ENCODE measurements at regions not wholly inside any gene's neighbourhood (a gene's known extent, or its start where the extent isn't known, plus 50 kb on each side); places are given as distances from the start of the nearest gene placed in this dataset.
"Not testable (repeated sequence)": the region's sequence is repeated elsewhere in the genome, so short reads cannot be mapped to it uniquely, and the experiment has no call there.

DNA sequence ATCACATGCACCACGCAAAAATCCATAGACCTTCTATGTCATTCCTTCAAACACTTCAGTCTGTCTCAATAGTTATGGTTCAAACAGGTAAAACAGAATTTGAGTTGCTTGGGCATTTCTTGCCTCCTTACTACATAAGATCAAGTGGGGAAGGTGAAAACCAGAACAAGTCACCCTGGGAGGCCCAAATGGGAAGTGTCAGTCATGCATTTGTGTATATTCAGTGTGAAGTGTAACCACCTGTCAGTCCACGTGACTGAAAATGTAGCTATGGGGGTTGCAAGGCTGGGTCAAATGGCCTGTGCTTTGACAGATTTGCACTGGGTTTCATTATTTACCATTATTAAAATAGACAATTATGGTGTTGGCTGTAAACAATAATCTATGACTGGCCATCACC is 176.6 kb upstream of the VIPR2 start:
- H3K27ac ChIP-seq, result no peak overlapping the region
- no peaks in the 10 kb centered on the region for H3K4me1 ChIP-seq
- H3K36me3 ChIP-seq, result no peaks in the 10 kb centered on the region
- no peak overlapping the region for H3K4me3 ChIP-seq
- H3K27me3 ChIP-seq, result no peaks in the 10 kb centered on the region
- intact Hi-C loops (cut with DNase I), result no loop called here
- no peak for DNase-seq
- H3K9me3 ChIP-seq, result no peaks in the 10 kb centered on the region
- TF ChIP-seq, protein P1, sequence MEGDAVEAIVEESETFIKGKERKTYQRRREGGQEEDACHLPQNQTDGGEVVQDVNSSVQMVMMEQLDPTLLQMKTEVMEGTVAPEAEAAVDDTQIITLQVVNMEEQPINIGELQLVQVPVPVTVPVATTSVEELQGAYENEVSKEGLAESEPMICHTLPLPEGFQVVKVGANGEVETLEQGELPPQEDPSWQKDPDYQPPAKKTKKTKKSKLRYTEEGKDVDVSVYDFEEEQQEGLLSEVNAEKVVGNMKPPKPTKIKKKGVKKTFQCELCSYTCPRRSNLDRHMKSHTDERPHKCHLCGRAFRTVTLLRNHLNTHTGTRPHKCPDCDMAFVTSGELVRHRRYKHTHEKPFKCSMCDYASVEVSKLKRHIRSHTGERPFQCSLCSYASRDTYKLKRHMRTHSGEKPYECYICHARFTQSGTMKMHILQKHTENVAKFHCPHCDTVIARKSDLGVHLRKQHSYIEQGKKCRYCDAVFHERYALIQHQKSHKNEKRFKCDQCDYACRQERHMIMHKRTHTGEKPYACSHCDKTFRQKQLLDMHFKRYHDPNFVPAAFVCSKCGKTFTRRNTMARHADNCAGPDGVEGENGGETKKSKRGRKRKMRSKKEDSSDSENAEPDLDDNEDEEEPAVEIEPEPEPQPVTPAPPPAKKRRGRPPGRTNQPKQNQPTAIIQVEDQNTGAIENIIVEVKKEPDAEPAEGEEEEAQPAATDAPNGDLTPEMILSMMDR (IDR thresholded peaks at IDR 0.05), result no peak
- no peak overlapping the region for H3K9ac ChIP-seq (ENCODE audit: low read depth in 2 of 2, low read length in 2 of 2)

DNA sequence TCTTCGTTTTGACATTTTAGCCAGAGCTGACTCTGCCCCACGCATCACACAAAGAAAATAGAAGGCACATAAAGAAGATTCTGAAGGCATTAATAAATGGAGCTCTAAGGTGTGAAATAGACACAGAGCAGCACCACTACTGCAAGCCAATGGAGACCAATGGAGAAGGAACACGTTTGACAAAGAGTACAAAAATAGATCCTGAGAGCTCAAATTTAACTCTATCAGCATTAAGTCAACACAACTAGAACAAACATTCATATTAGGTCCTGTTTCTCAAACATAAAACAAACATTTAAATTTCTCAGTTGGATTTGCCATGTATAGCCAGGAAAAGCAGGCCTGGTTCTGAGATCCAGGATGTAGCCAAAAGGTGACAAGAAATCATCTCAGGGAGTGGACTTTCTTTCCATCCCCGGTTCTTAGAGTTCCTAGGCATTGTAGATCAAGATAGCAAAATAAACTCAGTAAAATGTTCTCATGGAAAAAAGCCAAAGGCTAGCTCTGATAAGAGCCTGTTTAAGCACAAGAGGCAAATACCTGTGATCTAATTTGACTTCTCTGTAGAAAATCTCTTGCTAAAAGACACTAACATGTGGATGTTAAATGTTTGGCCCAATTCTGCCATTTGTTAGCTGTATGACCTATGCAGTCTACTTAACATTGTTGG is 174.2 kb upstream of the VIPR2 start:
- DNase-seq, result no peak
- no peaks in the 10 kb centered on the region for H3K36me3 ChIP-seq
- no peak overlapping the region for H3K27ac ChIP-seq
- H3K4me3 ChIP-seq, result no peak overlapping the region
- intact Hi-C loops (cut with DNase I), result no loop called here
- no peaks in the 10 kb centered on the region for H3K4me1 ChIP-seq
- no peak overlapping the region for H3K9ac ChIP-seq (ENCODE audit: low read depth in 2 of 2, low read length in 2 of 2)
- no peaks in the 10 kb centered on the region for H3K9me3 ChIP-seq
- no peaks in the 10 kb centered on the region for H3K27me3 ChIP-seq
- TF ChIP-seq, protein P1 (IDR thresholded peaks at IDR 0.05), result no peak

DNA sequence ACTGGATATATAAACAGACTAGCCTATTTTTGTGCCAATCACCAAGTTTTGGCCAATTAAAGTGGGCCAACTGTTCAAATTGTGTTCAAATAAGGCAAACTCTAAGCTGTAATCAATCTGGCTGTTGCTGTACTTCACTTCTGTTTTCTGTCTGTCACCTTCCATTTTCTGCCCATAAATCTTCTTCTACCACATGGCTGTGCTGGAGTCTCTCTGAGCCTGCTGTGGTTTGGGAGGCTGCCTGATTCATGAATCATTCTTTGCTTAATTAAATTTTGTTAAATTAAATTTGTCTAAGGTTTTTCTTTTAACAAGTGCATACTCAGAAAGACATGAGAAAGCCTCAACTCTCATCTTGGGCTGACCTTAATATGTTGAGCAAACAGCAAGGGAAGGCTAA is 172.6 kb upstream of the VIPR2 start:
- Histone ChIP-seq H3K27me3 (no peaks in the 10 kb centered on the region), H3K4me3 (no peak overlapping the region), H3K4me1 (no peaks in the 10 kb centered on the region), H3K36me3 (no peaks in the 10 kb centered on the region), H3K9me3 (no peaks in the 10 kb centered on the region), H3K27ac (no peak overlapping the region), H3K9ac (ENCODE audit: low read depth in 2 of 2, low read length in 2 of 2) (no peak overlapping the region)
- TF ChIP-seq, protein P1 (IDR thresholded peaks at IDR 0.05), result no peak
- no peak for DNase-seq
- intact Hi-C loops (cut with DNase I), result no loop called here

DNA sequence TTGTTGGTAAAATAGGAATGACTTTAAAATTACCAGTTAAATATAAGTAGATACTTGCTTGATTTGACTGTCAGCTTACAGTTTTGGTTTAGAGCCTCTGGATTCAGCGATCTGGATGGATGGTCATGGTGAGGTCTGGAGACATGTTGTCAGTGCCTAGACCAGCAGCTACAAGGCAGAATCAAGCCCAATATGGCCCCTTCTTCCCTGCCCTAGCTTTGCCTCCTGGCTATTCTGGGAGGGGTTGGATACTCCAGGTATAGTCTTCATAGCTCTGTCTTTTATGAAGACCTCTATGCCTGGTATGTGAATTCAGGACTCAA is 166.5 kb upstream of the VIPR2 start:
- H3K4me1 ChIP-seq, result no peaks in the 10 kb centered on the region
- H3K9me3 ChIP-seq, result no peaks in the 10 kb centered on the region
- DNase-seq, result no peak
- H3K36me3 ChIP-seq, result no peaks in the 10 kb centered on the region
- H3K4me3 ChIP-seq, result no peak overlapping the region
- intact Hi-C loops (cut with DNase I), result no loop called here
- TF ChIP-seq, protein P1 (IDR thresholded peaks at IDR 0.05), result no peak
- no peaks in the 10 kb centered on the region for H3K27me3 ChIP-seq
- no peak overlapping the region for H3K27ac ChIP-seq
- no peak overlapping the region for H3K9ac ChIP-seq (ENCODE audit: low read depth in 2 of 2, low read length in 2 of 2)

DNA sequence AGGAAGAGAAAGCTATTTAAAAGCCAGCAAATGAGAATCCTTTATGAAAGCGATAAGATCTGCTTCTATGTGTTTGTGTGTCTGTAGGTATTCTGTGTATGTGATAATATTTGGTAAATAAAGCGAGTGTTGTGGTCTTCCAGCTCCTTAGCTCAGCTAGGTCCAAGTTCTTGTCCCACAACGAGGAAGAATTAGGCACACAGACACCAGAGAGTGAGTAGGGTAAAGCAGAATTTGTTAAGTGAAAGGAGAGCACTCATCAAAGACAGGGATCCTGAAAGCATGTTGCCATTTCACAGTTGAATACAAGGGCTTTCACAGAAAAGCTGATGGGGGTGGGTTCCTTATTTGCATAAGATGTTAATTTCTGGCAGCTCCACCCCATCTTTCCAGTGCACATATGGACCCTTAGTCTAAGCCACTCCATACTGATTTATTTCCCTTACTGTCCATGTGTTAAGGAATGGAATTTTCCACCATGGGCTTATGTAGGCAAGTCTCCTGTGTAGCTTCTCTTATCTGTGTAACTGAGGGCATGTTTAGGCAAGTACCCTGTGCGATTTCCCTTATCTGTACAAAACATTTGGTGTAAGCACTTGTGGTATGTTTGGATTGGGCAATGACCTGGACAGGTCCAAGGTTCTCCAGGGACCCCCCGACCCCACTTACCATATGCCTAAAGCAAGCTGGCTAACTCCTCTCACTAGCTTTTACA is 165.9 kb upstream of the VIPR2 start:
- TF ChIP-seq, protein P1 (IDR thresholded peaks at IDR 0.05), result no peak
- DNase-seq, result no peak
- no peak overlapping the region for H3K4me3 ChIP-seq
- H3K4me1 ChIP-seq, result no peaks in the 10 kb centered on the region
- no peaks in the 10 kb centered on the region for H3K9me3 ChIP-seq
- no peak overlapping the region for H3K9ac ChIP-seq (ENCODE audit: low read depth in 2 of 2, low read length in 2 of 2)
- intact Hi-C loops (cut with DNase I), result no loop called here
- no peaks in the 10 kb centered on the region for H3K27me3 ChIP-seq
- H3K36me3 ChIP-seq, result no peaks in the 10 kb centered on the region
- H3K27ac ChIP-seq, result no peak overlapping the region

DNA sequence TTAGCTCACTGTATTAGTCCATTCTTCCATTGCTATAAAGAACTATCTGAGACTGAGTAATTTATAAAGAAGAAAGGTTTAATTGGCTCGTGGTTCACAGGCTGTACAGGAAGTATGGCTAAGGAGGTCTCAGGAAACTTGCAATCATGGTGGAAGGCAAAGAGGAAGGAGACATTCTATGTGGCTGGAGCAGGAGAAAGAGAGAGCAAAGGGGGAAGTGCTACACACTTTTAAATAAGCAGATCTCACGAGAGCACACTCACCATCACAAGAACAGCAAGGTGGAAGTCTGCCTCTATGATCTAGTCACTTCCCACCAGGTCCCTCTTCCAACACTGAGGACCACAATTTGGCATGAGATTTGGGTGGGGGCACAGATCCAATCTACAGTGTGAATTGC is 164.5 kb upstream of the VIPR2 start:
- intact Hi-C loops (cut with DNase I); H3K9ac ChIP-seq (ENCODE audit: low read depth in 2 of 2, low read length in 2 of 2); H3K27me3 ChIP-seq; H3K4me1 ChIP-seq; H3K27ac ChIP-seq; H3K4me3 ChIP-seq; DNase-seq; H3K9me3 ChIP-seq; H3K36me3 ChIP-seq: not testable (repeated sequence)
